Thyroid gland (tissue), 4 donors: ENCODE measurements at regions not wholly inside any gene's neighbourhood (a gene's known extent, or its start where the extent isn't known, plus 50 kb on each side); places are given as distances from the start of the nearest gene placed in this dataset.

Source experiments
- CTCF ChIP-seq, 6 experiments: fragments of 200-600 bp in 3 of 6; fragments of 450-650 bp in 3 of 6; sonication (generic) in 3 of 6; IDR thresholded peaks; one replicate each; pipeline ENCODE4 v1.5.1; 2016 to 2019; ENCODE audit warnings: antibody characterized with exemption in 6 of 6, mild to moderate bottlenecking in 2 of 6, inconsistent platforms in 1 of 6, moderate library complexity in 1 of 6
- POLR2A ChIP-seq, 2 donors: fragments of 450-650 bp; IDR thresholded peaks; one replicate each; pipeline ENCODE4 v1.6.1; 2017; ENCODE audit warnings: antibody characterized with exemption in 2 of 2, mild to moderate bottlenecking in 2 of 2, moderate library complexity in 1 of 2

GRCh38 chr6:1007159-1007558, 304.7 kb upstream of the FOXQ1 start:
- TF ChIP-seq CTCF (IDR thresholded peaks at IDR 0.05) (no peak), POLR2A (IDR thresholded peaks at IDR 0.05) (no peak)
